Smooth muscle cell (in vitro differentiated cells): ENCODE measurements at regions not wholly inside any gene's neighbourhood (a gene's known extent, or its start where the extent isn't known, plus 50 kb on each side); places are given as distances from the start of the nearest gene placed in this dataset.

Source experiments
- DNase-seq: peaks from one replicate; lab custom pipeline; 2025; ENCODE audit not compliant: unreplicated experiment; lab: John Stamatoyannopoulos, UW
- H2AFZ ChIP-seq: fragments of 200-600 bp; sonication (generic); 2 replicates; pipeline ENCODE4 v1.6.0; 2016; ENCODE audit warnings: antibody characterized with exemption, low read depth, mild to moderate bottlenecking
- H3F3A ChIP-seq: fragments of 200-600 bp; sonication (generic); 2 replicates; pipeline ENCODE4 v1.6.0; 2017; ENCODE audit warnings: antibody characterized with exemption, low read depth
- H3K27ac ChIP-seq: fragments of 200-600 bp; sonication (generic); 2 replicates; pipeline ENCODE4 v1.5.1; 2016; ENCODE audit warnings: low read depth, mild to moderate bottlenecking
- H3K27me3 ChIP-seq: fragments of 200-600 bp; sonication (generic); 2 replicates; pipeline ENCODE4 v1.6.1; 2016; ENCODE audit warnings: low read depth, mild to moderate bottlenecking
- H3K36me3 ChIP-seq: fragments of 200-600 bp; sonication (generic); 2 replicates; pipeline ENCODE4 v1.5.1; 2016; ENCODE audit warnings: low read depth
- H3K4me1 ChIP-seq: fragments of 200-600 bp; sonication (generic); 2 replicates; pipeline ENCODE4 v1.5.1; 2016; ENCODE audit warnings: low read depth
- H3K4me2 ChIP-seq: fragments of 200-600 bp; sonication (generic); 2 replicates; pipeline ENCODE4 v1.6.0; 2016; ENCODE audit warnings: mild to moderate bottlenecking
- H3K4me3 ChIP-seq: fragments of 200-600 bp; sonication (generic); 2 replicates; pipeline ENCODE4 v1.5.1; 2016; ENCODE audit warnings: mild to moderate bottlenecking
- H3K79me2 ChIP-seq: fragments of 200-600 bp; sonication (generic); 2 replicates; pipeline ENCODE4 v1.6.0; 2016; ENCODE audit warnings: low read depth, mild to moderate bottlenecking
- H3K9ac ChIP-seq: fragments of 200-600 bp; sonication (generic); 2 replicates; pipeline ENCODE4 v1.6.0; 2016; ENCODE audit warnings: low read depth
- H3K9me3 ChIP-seq: fragments of 200-600 bp; sonication (generic); replicated peaks from 2 replicates; pipeline ENCODE4 v1.5.1; 2016; ENCODE audit warnings: low read depth
- H4K20me1 ChIP-seq: fragments of 200-600 bp; sonication (generic); 2 replicates; pipeline ENCODE4 v1.6.0; 2016; ENCODE audit warnings: low read depth
- WGBS: methylation state at CpG from one replicate; pipeline ENCODE4 v1.1.7; 2016; ENCODE audit warnings: low lambda C conversion rate; 5-methylcytosine and 5-hydroxymethylcytosine counted together
- TF ChIP-seq, protein P1 (sequence below): fragments of 200-600 bp; sonication (generic); IDR thresholded peaks from 2 replicates; pipeline ENCODE4 v1.5.1; 2017; ENCODE audit warnings: borderline replicate concordance, mild to moderate bottlenecking, antibody characterized with exemption; ENCODE audit not compliant: insufficient read depth, poor library complexity, severe bottlenecking

DNA sequence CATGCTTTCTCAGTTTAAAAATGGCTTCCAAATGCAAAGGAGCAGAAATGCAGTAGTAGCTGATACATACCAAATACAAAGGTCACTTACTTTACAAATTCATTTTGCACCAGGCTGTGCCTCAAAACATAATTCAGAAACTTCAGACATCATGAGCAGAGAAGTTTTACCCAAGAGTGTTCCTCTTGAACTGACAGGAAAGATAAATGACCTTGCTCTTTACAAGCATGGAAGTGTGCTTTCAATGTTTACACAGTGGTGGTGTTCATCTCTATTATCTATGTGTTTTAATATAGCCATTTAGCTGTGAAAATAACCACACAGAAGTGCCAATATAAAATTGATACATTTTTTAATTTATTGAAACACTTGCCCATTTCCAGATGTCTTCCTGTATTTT lies 383.4 kb downstream of the ANKRD50 start:
- TF ChIP-seq, protein P1, sequence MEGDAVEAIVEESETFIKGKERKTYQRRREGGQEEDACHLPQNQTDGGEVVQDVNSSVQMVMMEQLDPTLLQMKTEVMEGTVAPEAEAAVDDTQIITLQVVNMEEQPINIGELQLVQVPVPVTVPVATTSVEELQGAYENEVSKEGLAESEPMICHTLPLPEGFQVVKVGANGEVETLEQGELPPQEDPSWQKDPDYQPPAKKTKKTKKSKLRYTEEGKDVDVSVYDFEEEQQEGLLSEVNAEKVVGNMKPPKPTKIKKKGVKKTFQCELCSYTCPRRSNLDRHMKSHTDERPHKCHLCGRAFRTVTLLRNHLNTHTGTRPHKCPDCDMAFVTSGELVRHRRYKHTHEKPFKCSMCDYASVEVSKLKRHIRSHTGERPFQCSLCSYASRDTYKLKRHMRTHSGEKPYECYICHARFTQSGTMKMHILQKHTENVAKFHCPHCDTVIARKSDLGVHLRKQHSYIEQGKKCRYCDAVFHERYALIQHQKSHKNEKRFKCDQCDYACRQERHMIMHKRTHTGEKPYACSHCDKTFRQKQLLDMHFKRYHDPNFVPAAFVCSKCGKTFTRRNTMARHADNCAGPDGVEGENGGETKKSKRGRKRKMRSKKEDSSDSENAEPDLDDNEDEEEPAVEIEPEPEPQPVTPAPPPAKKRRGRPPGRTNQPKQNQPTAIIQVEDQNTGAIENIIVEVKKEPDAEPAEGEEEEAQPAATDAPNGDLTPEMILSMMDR: no peak
- no peak overlapping the region for H3K4me3 ChIP-seq

DNA sequence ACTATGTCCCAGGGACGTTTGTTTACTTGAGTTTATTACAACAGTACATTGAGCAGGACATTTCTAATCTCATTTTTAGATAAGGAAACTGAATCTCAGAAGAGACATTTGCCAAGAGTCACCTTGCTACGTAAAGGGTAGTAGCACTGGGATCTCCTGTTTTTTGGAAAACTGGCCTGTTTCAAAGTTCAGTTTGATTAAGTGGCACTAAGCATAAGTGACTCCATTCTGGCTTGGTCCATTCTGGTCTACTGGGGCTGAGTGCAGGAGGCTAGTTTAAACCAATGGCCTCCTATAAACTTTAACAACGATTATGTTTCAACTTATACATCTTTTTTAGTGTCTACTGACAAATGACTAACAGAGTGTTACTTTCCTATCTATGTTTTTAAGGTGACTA lies 382.5 kb downstream of the ANKRD50 start:
- Histone ChIP-seq H3K36me3 (no peaks in the 10 kb centered on the region), H3K27me3 (no peaks in the 10 kb centered on the region), H4K20me1 (no peaks in the 10 kb centered on the region), H3K27ac (no peak overlapping the region), H3K4me3 (no peak overlapping the region), H3K4me1 (peaks cover 4% of the 10 kb centered on the region), H3K9me3 (no peaks in the 10 kb centered on the region), H3K79me2 (no peaks in the 10 kb centered on the region), H3K9ac (no peak overlapping the region), H2AFZ (no peak overlapping the region), H3F3A (no peaks in the 10 kb centered on the region), H3K4me2 (no peak overlapping the region)
- TF ChIP-seq, protein P1: no peak
- 66% methylated on average over 3 of the region's 3 CpGs for WGBS
- no peak for DNase-seq

More for the DNA sequence above, 383.4 kb downstream of the ANKRD50 start:
- H3K36me3 ChIP-seq: no peaks in the 10 kb centered on the region
- no peak overlapping the region for H2AFZ ChIP-seq
- no peak overlapping the region for H3K4me2 ChIP-seq
- H3K4me1 ChIP-seq: peaks cover under 1% of the 10 kb centered on the region
- H3K27ac ChIP-seq: no peak overlapping the region
- no peak overlapping the region for H3K9ac ChIP-seq
- H3F3A ChIP-seq: no peaks in the 10 kb centered on the region
- H4K20me1 ChIP-seq: no peaks in the 10 kb centered on the region
- no peaks in the 10 kb centered on the region for H3K27me3 ChIP-seq
- no peaks in the 10 kb centered on the region for H3K9me3 ChIP-seq
- H3K79me2 ChIP-seq: no peaks in the 10 kb centered on the region
- no peak for DNase-seq

DNA sequence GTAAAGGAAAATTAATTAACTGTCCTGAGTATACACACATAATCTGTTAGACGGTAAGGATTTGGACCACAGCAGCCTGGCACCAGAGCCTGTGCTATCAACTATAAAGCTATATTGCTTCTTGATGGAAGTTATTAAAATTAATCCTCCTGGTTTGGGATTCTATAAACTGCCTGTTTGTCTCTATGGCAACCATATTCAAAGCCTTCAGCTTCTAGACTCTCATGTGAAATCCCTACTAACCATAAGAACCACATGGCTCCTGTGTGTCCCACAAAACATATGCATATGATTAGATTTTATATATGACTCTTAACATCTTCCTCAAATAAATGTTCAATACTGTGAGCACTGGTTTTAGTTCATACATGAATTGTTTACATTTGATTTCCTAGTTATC lies 380.8 kb downstream of the ANKRD50 start:
- Histone ChIP-seq H3F3A (no peaks in the 10 kb centered on the region), H4K20me1 (no peaks in the 10 kb centered on the region), H3K79me2 (no peaks in the 10 kb centered on the region), H3K27me3 (no peaks in the 10 kb centered on the region), H3K4me1 (peaks cover 4% of the 10 kb centered on the region), H3K9me3 (no peaks in the 10 kb centered on the region), H3K4me2 (no peak overlapping the region), H3K4me3 (no peak overlapping the region), H3K9ac (no peak overlapping the region), H3K27ac (no peak overlapping the region), H2AFZ (no peak overlapping the region), H3K36me3 (no peaks in the 10 kb centered on the region)
- TF ChIP-seq, protein P1: no peak
- DNase-seq: no peak
- 89% methylated on average over 1 of the region's 1 CpG for WGBS

DNA sequence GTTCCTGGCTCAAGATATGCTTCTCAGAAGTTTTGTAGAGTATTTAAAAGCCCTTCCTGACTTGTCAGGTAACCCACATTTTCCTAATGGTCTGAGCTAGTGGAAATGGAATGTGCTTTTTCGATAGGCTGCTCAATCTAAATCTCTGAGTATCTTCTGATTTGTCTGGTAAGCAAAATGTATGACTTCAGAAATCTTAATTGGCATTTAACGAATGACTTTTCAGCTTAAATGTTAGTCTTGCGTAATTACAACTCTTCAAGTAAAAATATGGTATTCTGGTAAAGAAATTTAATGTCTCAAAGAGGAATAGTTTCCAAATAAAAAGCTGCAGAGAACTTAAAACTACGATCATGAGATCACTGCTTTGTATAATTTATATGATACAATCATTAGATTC lies 379.1 kb downstream of the ANKRD50 start:
- H3K27me3 ChIP-seq: no peaks in the 10 kb centered on the region
- TF ChIP-seq, protein P1: no peak
- no peak overlapping the region for H3K9ac ChIP-seq
- no peaks in the 10 kb centered on the region for H3K36me3 ChIP-seq
- DNase-seq: no peak
- 63% methylated on average over 4 of the region's 4 CpGs for WGBS
- H3K79me2 ChIP-seq: no peaks in the 10 kb centered on the region
- no peak overlapping the region for H3K27ac ChIP-seq
- no peaks in the 10 kb centered on the region for H3F3A ChIP-seq
- H3K4me2 ChIP-seq: no peak overlapping the region
- no peaks in the 10 kb centered on the region for H4K20me1 ChIP-seq
- H3K9me3 ChIP-seq: no peaks in the 10 kb centered on the region
- peaks cover 4% of the 10 kb centered on the region for H3K4me1 ChIP-seq
- no peak overlapping the region for H2AFZ ChIP-seq
- H3K4me3 ChIP-seq: no peak overlapping the region
